Hepatocyte (in vitro differentiated cells): ENCODE measurements at regions not wholly inside any gene's neighbourhood (a gene's known extent, or its start where the extent isn't known, plus 50 kb on each side); places are given as distances from the start of the nearest gene placed in this dataset.

Experiments used
- DNase-seq: peaks from one replicate; pipeline ENCODE4 v3.0.0-alpha.2; 2016; ENCODE audit warnings: low spot score
- H2AFZ ChIP-seq: fragments of 200-600 bp; sonication (generic); 2 replicates; pipeline ENCODE4 v1.6.0; 2016; ENCODE audit warnings: antibody characterized with exemption, mild to moderate bottlenecking
- H3K27ac ChIP-seq: fragments of 200-600 bp; sonication (generic); 2 replicates; pipeline ENCODE4 v1.5.1; 2016; ENCODE audit warnings: mild to moderate bottlenecking
- H3K27me3 ChIP-seq: fragments of 200-600 bp; sonication (generic); 2 replicates; pipeline ENCODE4 v1.6.1; 2016
- H3K36me3 ChIP-seq: fragments of 200-600 bp; sonication (generic); replicated peaks from 2 replicates; pipeline ENCODE4 v1.5.1; 2016; ENCODE audit warnings: low read depth; ENCODE audit not compliant: insufficient read depth
- H3K4me1 ChIP-seq: fragments of 200-600 bp; sonication (generic); 2 replicates; pipeline ENCODE4 v1.5.1; 2016; ENCODE audit warnings: mild to moderate bottlenecking, moderate library complexity; ENCODE audit not compliant: insufficient read depth
- H3K4me2 ChIP-seq: fragments of 200-600 bp; sonication (generic); 2 replicates; pipeline ENCODE4 v1.6.0; 2016
- H3K4me3 ChIP-seq: fragments of 200-600 bp; sonication (generic); 2 replicates; pipeline ENCODE4 v1.5.1; 2016; ENCODE audit warnings: mild to moderate bottlenecking
- H3K79me2 ChIP-seq: fragments of 200-600 bp; sonication (generic); 2 replicates; pipeline ENCODE4 v1.6.0; 2017; ENCODE audit warnings: mild to moderate bottlenecking
- H3K9me2 ChIP-seq: fragments of 200-600 bp; sonication (generic); replicated peaks from 2 replicates; pipeline ENCODE4 v1.6.0; 2017; ENCODE audit warnings: mild to moderate bottlenecking; ENCODE audit not compliant: insufficient read depth
- H3K9me3 ChIP-seq: fragments of 200-600 bp; sonication (generic); 2 replicates; pipeline ENCODE4 v1.5.1; 2016; ENCODE audit warnings: low read depth, mild to moderate bottlenecking
- H4K20me1 ChIP-seq: fragments of 200-600 bp; sonication (generic); 2 replicates; pipeline ENCODE4 v1.6.0; 2016; ENCODE audit warnings: mild to moderate bottlenecking; ENCODE audit not compliant: insufficient read depth, poor library complexity, severe bottlenecking
- CTCF ChIP-seq: fragments of 200-600 bp; sonication (generic); IDR thresholded peaks from 2 replicates; pipeline ENCODE4 v1.5.1; 2016; ENCODE audit warnings: antibody characterized with exemption, mild to moderate bottlenecking; ENCODE audit not compliant: poor library complexity
- EZH2 ChIP-seq: fragments of 200-600 bp; sonication (generic); IDR thresholded peaks from 2 replicates; pipeline ENCODE4 v1.6.1; 2016; ENCODE audit warnings: antibody characterized with exemption, mild to moderate bottlenecking, borderline replicate concordance
- EZH2phosphoT487 ChIP-seq: fragments of 200-600 bp; sonication (generic); IDR thresholded peaks from one replicate; pipeline ENCODE4 v1.6.1; 2018; ENCODE audit warnings: antibody characterized with exemption, mild to moderate bottlenecking, low read depth, moderate library complexity; ENCODE audit not compliant: unreplicated experiment, severe bottlenecking
- WGBS: methylation state at CpG from one replicate; pipeline ENCODE4 v1.1.6; 2016; ENCODE audit warnings: low lambda C conversion rate; ENCODE audit errors: missing lambda C conversion rate; 5-methylcytosine and 5-hydroxymethylcytosine counted together

- Histone ChIP-seq H3K27me3 (no peaks in the 10 kb centered on the region), H3K4me2 (no peak overlapping the region), H3K4me3 (no peak overlapping the region), H4K20me1 (no peaks in the 10 kb centered on the region), H3K4me1 (peaks cover 7% of the 10 kb centered on the region), H2AFZ (peak overlapping the region; percentile 41), H3K9me2 (no peaks in the 10 kb centered on the region), H3K36me3 (no peaks in the 10 kb centered on the region), H3K79me2 (no peaks in the 10 kb centered on the region), H3K27ac (peak overlapping the region; percentile 76), H3K9me3 (no peaks in the 10 kb centered on the region)
- WGBS = 59% methylated on average over 3 of the region's 3 CpGs
- DNase-seq = peak; percentile 53
- no peak for TF ChIP-seq EZH2phosphoT487
- TF ChIP-seq CTCF = peak; percentile 14
Observed at GRCh38 chr7:46695051-46695708, 774.1 kb upstream of the IGFBP3 start.

- WGBS = 89% methylated on average over 5 of the region's 5 CpGs
- TF ChIP-seq EZH2phosphoT487 (no peak), CTCF (no peak), EZH2 (no peak)
- Histone ChIP-seq H3K36me3 (no peaks in the 10 kb centered on the region), H2AFZ (no peak overlapping the region), H3K4me2 (no peak overlapping the region), H3K9me3 (no peaks in the 10 kb centered on the region), H3K4me1 (peaks cover 7% of the 10 kb centered on the region), H3K9me2 (no peaks in the 10 kb centered on the region), H3K27ac (no peak overlapping the region), H4K20me1 (no peaks in the 10 kb centered on the region), H3K4me3 (no peak overlapping the region), H3K27me3 (no peaks in the 10 kb centered on the region), H3K79me2 (no peaks in the 10 kb centered on the region)
- no peak for DNase-seq
Observed at GRCh38 chr7:46694058-46694457, 773.0 kb upstream of the IGFBP3 start.

GRCh38 chr7:46687203-46687602 is 766.1 kb upstream of the IGFBP3 start:
- Histone ChIP-seq H3K4me1 (no peaks in the 10 kb centered on the region), H3K9me3 (no peaks in the 10 kb centered on the region), H3K36me3 (no peaks in the 10 kb centered on the region), H2AFZ (no peak overlapping the region), H3K4me2 (no peak overlapping the region), H3K4me3 (no peak overlapping the region), H4K20me1 (no peaks in the 10 kb centered on the region), H3K27me3 (no peaks in the 10 kb centered on the region), H3K9me2 (no peaks in the 10 kb centered on the region), H3K79me2 (no peaks in the 10 kb centered on the region), H3K27ac (no peak overlapping the region)
- no peak for DNase-seq
- no peak for TF ChIP-seq EZH2phosphoT487
- no peak for TF ChIP-seq CTCF
- no peak for TF ChIP-seq EZH2
- 59% methylated on average over 1 of the region's 1 CpG for WGBS
